HepG2 (cell line): ENCODE measurements at regions not wholly inside any gene's neighbourhood (a gene's known extent, or its start where the extent isn't known, plus 50 kb on each side); places are given as distances from the start of the nearest gene placed in this dataset.

Source experiments
- ATM ChIP-seq: fragments of 450-650 bp; IDR thresholded peaks from 2 replicates; pipeline ENCODE4 v1.7.1; 2017; ENCODE audit warnings: mild to moderate bottlenecking, borderline replicate concordance
- EP300 ChIP-seq, 3 experiments: sonication (generic) in 1 of 3; formaldehyde crosslinking in 1 of 3; IDR thresholded peaks; 2 replicates each; pipeline versions ENCODE4 v1.5.1 to v1.6.1; 2011 to 2020; ENCODE audit warnings: low read depth in 2 of 3, low read length in 2 of 3, borderline replicate concordance in 1 of 3, improper control_type of control experiment in 1 of 3, mild to moderate bottlenecking in 1 of 3, missing genetic modification reagents in 1 of 3, moderate library complexity in 1 of 3
- GTF2F1 ChIP-seq: fragments of 150-350 bp; IDR thresholded peaks from 2 replicates; pipeline ENCODE4 v1.6.1; 2014; ENCODE audit warnings: low read length
- NFIC ChIP-seq: IDR thresholded peaks from 2 replicates; pipeline ENCODE4 v1.6.1; 2012; ENCODE audit warnings: mild to moderate bottlenecking, low read length, inconsistent platforms
- NR2C2 ChIP-seq: sonication (generic); formaldehyde crosslinking; IDR thresholded peaks from 2 replicates; pipeline ENCODE4 v1.4.0; 2020; ENCODE audit warnings: missing genetic modification reagents, mild to moderate bottlenecking, moderate library complexity, borderline replicate concordance
- PHF20 ChIP-seq: sonication (generic); formaldehyde crosslinking; IDR thresholded peaks from 2 replicates; pipeline ENCODE4 v1.5.0; 2020; ENCODE audit warnings: mild to moderate bottlenecking, missing genetic modification reagents
- TF ChIP-seq, protein P1 (sequence below): sonication (generic); formaldehyde crosslinking; IDR thresholded peaks from 2 replicates; pipeline ENCODE4 v1.5.0; 2020; ENCODE audit warnings: mild to moderate bottlenecking, missing genetic modification reagents, moderate library complexity

DNA sequence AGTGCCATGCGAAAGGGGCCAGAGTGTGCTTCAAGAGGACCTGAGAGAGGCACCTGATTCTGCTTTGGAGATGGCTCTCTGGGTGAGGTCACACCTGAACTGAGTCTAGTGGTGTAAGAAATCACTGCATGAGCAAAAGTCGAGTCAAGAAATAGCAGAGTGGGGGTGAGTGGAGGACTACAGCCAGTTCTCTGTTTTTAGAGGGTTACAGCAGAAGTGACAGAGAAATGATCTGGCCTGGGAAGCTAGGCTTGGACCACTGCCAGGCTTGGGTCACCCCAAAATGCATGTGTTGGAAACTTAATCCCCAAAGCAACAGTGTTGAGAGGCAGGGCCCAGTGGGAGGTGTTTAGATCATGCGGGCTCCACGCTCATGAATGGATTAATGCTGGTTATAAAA, 312.0 kb downstream of the CBLN1 start:
- TF ChIP-seq EP300 (IDR thresholded peaks at IDR 0.05; ENCODE audit: low read depth in 2 of 2, low read length in 2 of 2) = no peak
- TF ChIP-seq EP300 (CRISPR knock-in tag; IDR thresholded peaks at IDR 0.05; ENCODE audit: borderline replicate concordance) = no peak
- TF ChIP-seq, protein P1, sequence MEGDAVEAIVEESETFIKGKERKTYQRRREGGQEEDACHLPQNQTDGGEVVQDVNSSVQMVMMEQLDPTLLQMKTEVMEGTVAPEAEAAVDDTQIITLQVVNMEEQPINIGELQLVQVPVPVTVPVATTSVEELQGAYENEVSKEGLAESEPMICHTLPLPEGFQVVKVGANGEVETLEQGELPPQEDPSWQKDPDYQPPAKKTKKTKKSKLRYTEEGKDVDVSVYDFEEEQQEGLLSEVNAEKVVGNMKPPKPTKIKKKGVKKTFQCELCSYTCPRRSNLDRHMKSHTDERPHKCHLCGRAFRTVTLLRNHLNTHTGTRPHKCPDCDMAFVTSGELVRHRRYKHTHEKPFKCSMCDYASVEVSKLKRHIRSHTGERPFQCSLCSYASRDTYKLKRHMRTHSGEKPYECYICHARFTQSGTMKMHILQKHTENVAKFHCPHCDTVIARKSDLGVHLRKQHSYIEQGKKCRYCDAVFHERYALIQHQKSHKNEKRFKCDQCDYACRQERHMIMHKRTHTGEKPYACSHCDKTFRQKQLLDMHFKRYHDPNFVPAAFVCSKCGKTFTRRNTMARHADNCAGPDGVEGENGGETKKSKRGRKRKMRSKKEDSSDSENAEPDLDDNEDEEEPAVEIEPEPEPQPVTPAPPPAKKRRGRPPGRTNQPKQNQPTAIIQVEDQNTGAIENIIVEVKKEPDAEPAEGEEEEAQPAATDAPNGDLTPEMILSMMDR (CRISPR knock-in tag) = no peak
- no peak for TF ChIP-seq NR2C2
- TF ChIP-seq PHF20 (CRISPR knock-in tag) = no peak
- TF ChIP-seq GTF2F1 = no peak
- TF ChIP-seq NFIC = no peak
- no peak for TF ChIP-seq ATM
